ENCODE measurements at regions not wholly inside any gene's neighbourhood (a gene's known extent, or its start where the extent isn't known, plus 50 kb on each side); places are given as distances from the start of the nearest gene placed in this dataset.

- TF ChIP-seq ATF2 (CRISPR knock-in tag; IDR thresholded peaks at IDR 0.05; ENCODE audit: borderline replicate concordance, low read depth) (no peak), ZSCAN18 (CRISPR knock-in tag; IDR thresholded peaks at IDR 0.05) (no peak)
Measured at GRCh38 chr5:85512896-85513295, 1104.8 kb upstream of the COX7C start.
